Endothelial cell (in vitro differentiated cells): ENCODE measurements at regions not wholly inside any gene's neighbourhood (a gene's known extent, or its start where the extent isn't known, plus 50 kb on each side); places are given as distances from the start of the nearest gene placed in this dataset.

ENCODE experiments used
- DNase-seq: peaks from one replicate; pipeline ENCODE4 v3.0.0; 2021; ENCODE audit warnings: low spot score
- H3K27ac Mint-ChIP-seq: one replicate; pipeline ENCODE4 v1.8.0; 2021; ENCODE audit warnings: mixed read lengths, inconsistent platforms; ENCODE audit not compliant: unreplicated experiment
- H3K27me3 Mint-ChIP-seq: one replicate; pipeline ENCODE4 v1.8.0; 2021; ENCODE audit warnings: mild to moderate bottlenecking, moderate library complexity, mixed read lengths, inconsistent platforms; ENCODE audit not compliant: unreplicated experiment
- H3K36me3 Mint-ChIP-seq: one replicate; pipeline ENCODE4 v1.8.0; 2021; ENCODE audit warnings: mild to moderate bottlenecking, low read depth, mixed read lengths, inconsistent platforms; ENCODE audit not compliant: unreplicated experiment
- H3K4me1 Mint-ChIP-seq: one replicate; pipeline ENCODE4 v1.8.0; 2021; ENCODE audit warnings: mild to moderate bottlenecking, mixed read lengths, inconsistent platforms; ENCODE audit not compliant: unreplicated experiment
- H3K4me3 Mint-ChIP-seq: one replicate; pipeline ENCODE4 v1.8.0; 2021; ENCODE audit warnings: mild to moderate bottlenecking, mixed read lengths, inconsistent platforms; ENCODE audit not compliant: unreplicated experiment
- H3K9me3 Mint-ChIP-seq: one replicate; pipeline ENCODE4 v1.8.0; 2021; ENCODE audit warnings: mixed read lengths, inconsistent platforms; ENCODE audit not compliant: unreplicated experiment
- CTCF ChIP-seq: fragments of 200-600 bp; sonication (generic); IDR thresholded peaks from one replicate; pipeline ENCODE4 v1.5.0; 2021; ENCODE audit warnings: antibody characterized with exemption; ENCODE audit not compliant: unreplicated experiment

- DNase-seq: no peak
- H3K36me3 Mint-ChIP-seq: peaks cover 5% of the 10 kb centered on the region
- no peak overlapping the region for H3K27ac Mint-ChIP-seq
- H3K9me3 Mint-ChIP-seq: peaks cover 13% of the 10 kb centered on the region
- H3K4me1 Mint-ChIP-seq: no peaks in the 10 kb centered on the region
- no peak for TF ChIP-seq CTCF
- H3K4me3 Mint-ChIP-seq: no peak overlapping the region
- no peaks in the 10 kb centered on the region for H3K27me3 Mint-ChIP-seq
Measured at GRCh38 chr12:40581889-40582288, 110.3 kb upstream of the CNTN1 start.

- peaks cover 13% of the 10 kb centered on the region for H3K9me3 Mint-ChIP-seq
- H3K36me3 Mint-ChIP-seq: peaks cover 5% of the 10 kb centered on the region
- no peak overlapping the region for H3K4me3 Mint-ChIP-seq
- no peak for TF ChIP-seq CTCF
- H3K27ac Mint-ChIP-seq: no peak overlapping the region
- H3K27me3 Mint-ChIP-seq: no peaks in the 10 kb centered on the region
- no peak for DNase-seq
- H3K4me1 Mint-ChIP-seq: no peaks in the 10 kb centered on the region
Measured at GRCh38 chr12:40583743-40584142, 108.5 kb upstream of the CNTN1 start.

- H3K4me1 Mint-ChIP-seq: no peaks in the 10 kb centered on the region
- H3K9me3 Mint-ChIP-seq: peaks cover 16% of the 10 kb centered on the region
- no peak overlapping the region for H3K27ac Mint-ChIP-seq
- no peak overlapping the region for H3K4me3 Mint-ChIP-seq
- DNase-seq: no peak
- H3K36me3 Mint-ChIP-seq: peaks cover 5% of the 10 kb centered on the region
- no peak for TF ChIP-seq CTCF
- no peaks in the 10 kb centered on the region for H3K27me3 Mint-ChIP-seq
Measured at GRCh38 chr12:40584763-40585162, 107.5 kb upstream of the CNTN1 start.

GRCh38 chr12:40586823-40587222 lies 105.4 kb upstream of the CNTN1 start:
- no peaks in the 10 kb centered on the region for H3K27me3 Mint-ChIP-seq
- H3K27ac Mint-ChIP-seq: no peak overlapping the region
- no peak overlapping the region for H3K4me3 Mint-ChIP-seq
- no peaks in the 10 kb centered on the region for H3K4me1 Mint-ChIP-seq
- TF ChIP-seq CTCF: no peak
- H3K9me3 Mint-ChIP-seq: peaks cover 9% of the 10 kb centered on the region
- no peak for DNase-seq
- H3K36me3 Mint-ChIP-seq: peaks cover 5% of the 10 kb centered on the region

- peaks cover under 1% of the 10 kb centered on the region for H3K36me3 Mint-ChIP-seq
- H3K4me1 Mint-ChIP-seq: no peaks in the 10 kb centered on the region
- DNase-seq: no peak
- no peak overlapping the region for H3K4me3 Mint-ChIP-seq
- no peak overlapping the region for H3K27ac Mint-ChIP-seq
- H3K27me3 Mint-ChIP-seq: no peaks in the 10 kb centered on the region
- H3K9me3 Mint-ChIP-seq: peaks cover 4% of the 10 kb centered on the region
- no peak for TF ChIP-seq CTCF
Measured at GRCh38 chr12:40587421-40587820, 104.8 kb upstream of the CNTN1 start.
